ENCODE measurements at regions not wholly inside any gene's neighbourhood (a gene's known extent, or its start where the extent isn't known, plus 50 kb on each side); places are given as distances from the start of the nearest gene placed in this dataset.

DNA sequence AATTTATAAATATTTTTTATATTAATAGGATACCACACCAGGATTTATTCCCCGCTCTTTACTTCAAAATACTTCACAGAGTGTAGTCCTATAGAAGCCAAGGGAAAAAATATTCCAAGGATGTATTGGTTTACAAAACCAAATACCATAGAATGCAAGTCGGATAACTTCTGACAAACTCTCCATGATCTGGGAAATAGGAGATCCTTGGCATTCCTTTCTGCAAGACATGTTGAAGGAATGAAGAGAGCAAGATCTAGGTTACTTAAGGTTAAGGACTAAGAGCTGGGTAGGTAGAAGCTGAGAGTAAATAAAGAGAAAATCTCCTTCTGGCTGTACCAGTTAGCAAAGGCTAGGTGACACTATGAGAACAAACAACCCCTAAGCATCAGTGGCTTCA, 141.2 kb downstream of the LRATD1 start:
- DNase-seq: no peak
- Mint-ChIP-seq H3K4me3 (ENCODE audit: unreplicated experiment) (no peak overlapping the region), H3K27ac (ENCODE audit: unreplicated experiment) (no peak overlapping the region), H3K27me3 (ENCODE audit: unreplicated experiment) (no peaks in the 10 kb centered on the region), H3K9me3 (ENCODE audit: unreplicated experiment) (no peaks in the 10 kb centered on the region), H3K36me3 (ENCODE audit: unreplicated experiment) (no peaks in the 10 kb centered on the region), H3K4me1 (ENCODE audit: low read depth, unreplicated experiment) (peaks cover 8% of the 10 kb centered on the region)
- TF ChIP-seq CTCF (IDR thresholded peaks at IDR 0.05; ENCODE audit: partially characterized antibody, unreplicated experiment): no peak

- no peaks in the 10 kb centered on the region for H3K9me3 Mint-ChIP-seq (ENCODE audit: unreplicated experiment)
- no peak overlapping the region for H3K4me3 Mint-ChIP-seq (ENCODE audit: unreplicated experiment)
- no peak for DNase-seq
- H3K27me3 Mint-ChIP-seq (ENCODE audit: unreplicated experiment): no peaks in the 10 kb centered on the region
- no peaks in the 10 kb centered on the region for H3K36me3 Mint-ChIP-seq (ENCODE audit: unreplicated experiment)
- no peak for TF ChIP-seq CTCF (IDR thresholded peaks at IDR 0.05; ENCODE audit: partially characterized antibody, unreplicated experiment)
- H3K27ac Mint-ChIP-seq (ENCODE audit: unreplicated experiment): no peak overlapping the region
- H3K4me1 Mint-ChIP-seq (ENCODE audit: low read depth, unreplicated experiment): peaks cover 8% of the 10 kb centered on the region
Measured at GRCh38 chr2:14774436-14774968, 142.0 kb downstream of the LRATD1 start.

DNA sequence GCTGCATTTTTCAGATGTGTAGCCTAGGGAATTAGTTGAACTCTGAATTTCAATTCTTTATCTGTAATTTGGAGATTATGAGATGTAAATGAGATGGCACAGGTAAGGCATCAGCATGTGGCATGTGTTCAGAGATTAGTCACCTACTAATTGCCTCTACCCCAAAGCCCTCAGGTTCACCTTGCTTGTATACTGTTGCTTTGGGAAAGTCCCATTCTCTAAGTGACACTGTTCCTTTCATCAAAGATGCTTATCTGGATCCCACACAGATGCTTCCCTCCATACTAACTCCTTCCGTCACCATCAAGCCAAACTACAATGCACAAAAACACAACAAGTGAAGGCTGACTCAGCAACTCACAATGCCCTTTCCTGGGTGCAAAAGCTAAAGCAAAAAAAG, 143.7 kb downstream of the LRATD1 start:
- no peak for DNase-seq
- TF ChIP-seq CTCF (IDR thresholded peaks at IDR 0.05; ENCODE audit: partially characterized antibody, unreplicated experiment): no peak
- Mint-ChIP-seq H3K4me3 (ENCODE audit: unreplicated experiment) (no peak overlapping the region), H3K27ac (ENCODE audit: unreplicated experiment) (no peak overlapping the region), H3K9me3 (ENCODE audit: unreplicated experiment) (no peaks in the 10 kb centered on the region), H3K36me3 (ENCODE audit: unreplicated experiment) (no peaks in the 10 kb centered on the region), H3K4me1 (ENCODE audit: low read depth, unreplicated experiment) (peaks cover 8% of the 10 kb centered on the region), H3K27me3 (ENCODE audit: unreplicated experiment) (no peaks in the 10 kb centered on the region)

DNA sequence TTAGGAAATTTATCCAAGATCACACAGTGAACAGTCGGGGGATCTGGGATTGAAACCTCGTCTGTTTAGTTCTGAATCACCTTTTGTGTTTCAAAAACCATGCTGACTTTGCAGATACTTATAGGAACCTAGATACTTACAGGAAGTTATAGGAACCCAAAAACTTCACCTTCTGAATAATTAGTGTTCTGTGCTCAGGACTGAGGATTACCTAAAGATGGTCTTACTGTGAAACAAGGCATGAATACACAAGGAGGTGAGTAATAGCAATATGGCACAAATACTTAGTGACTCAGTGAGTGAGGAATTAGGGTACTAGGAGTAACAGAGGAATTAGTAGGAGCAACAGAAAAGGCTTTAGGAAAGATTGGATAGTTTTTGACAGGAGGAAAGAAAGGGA, 145.5 kb downstream of the LRATD1 start:
- H3K9me3 Mint-ChIP-seq (ENCODE audit: unreplicated experiment): peaks cover 2% of the 10 kb centered on the region
- H3K27ac Mint-ChIP-seq (ENCODE audit: unreplicated experiment): no peak overlapping the region
- no peak for DNase-seq
- H3K27me3 Mint-ChIP-seq (ENCODE audit: unreplicated experiment): no peaks in the 10 kb centered on the region
- TF ChIP-seq CTCF (IDR thresholded peaks at IDR 0.05; ENCODE audit: partially characterized antibody, unreplicated experiment): no peak
- no peak overlapping the region for H3K4me3 Mint-ChIP-seq (ENCODE audit: unreplicated experiment)
- H3K36me3 Mint-ChIP-seq (ENCODE audit: unreplicated experiment): no peaks in the 10 kb centered on the region
- peaks cover 8% of the 10 kb centered on the region for H3K4me1 Mint-ChIP-seq (ENCODE audit: low read depth, unreplicated experiment)

GRCh38 chr2:14779252-14779651, 146.7 kb downstream of the LRATD1 start:
- H3K27ac Mint-ChIP-seq (ENCODE audit: unreplicated experiment): no peak overlapping the region
- no peak overlapping the region for H3K4me3 Mint-ChIP-seq (ENCODE audit: unreplicated experiment)
- H3K27me3 Mint-ChIP-seq (ENCODE audit: unreplicated experiment): no peaks in the 10 kb centered on the region
- no peak for TF ChIP-seq CTCF (IDR thresholded peaks at IDR 0.05; ENCODE audit: partially characterized antibody, unreplicated experiment)
- peaks cover 8% of the 10 kb centered on the region for H3K4me1 Mint-ChIP-seq (ENCODE audit: low read depth, unreplicated experiment)
- H3K9me3 Mint-ChIP-seq (ENCODE audit: unreplicated experiment): peaks cover 2% of the 10 kb centered on the region
- no peak for DNase-seq
- no peaks in the 10 kb centered on the region for H3K36me3 Mint-ChIP-seq (ENCODE audit: unreplicated experiment)
